ENCODE measurements at regions not wholly inside any gene's neighbourhood (a gene's known extent, or its start where the extent isn't known, plus 50 kb on each side); places are given as distances from the start of the nearest gene placed in this dataset.

GRCh38 chr1:69055194-69055593, 512.5 kb upstream of the LRRC7 start:
- H3K27me3 ChIP-seq = no peaks in the 10 kb centered on the region
- WGBS, 4 donors = 64 to 78% (median 68%) methylated on average over 2 of the region's 2 CpGs

GRCh38 chr1:69058454-69058853, 509.3 kb upstream of the LRRC7 start:
- TF ChIP-seq POLR2A (IDR thresholded peaks at IDR 0.05) (no peak), CTCF (IDR thresholded peaks at IDR 0.05) (no peak)
- H3K27ac ChIP-seq = no peak overlapping the region
- no peaks in the 10 kb centered on the region for H3K27me3 ChIP-seq
- H3K36me3 ChIP-seq = no peaks in the 10 kb centered on the region
- H3K9me3 ChIP-seq = no peaks in the 10 kb centered on the region
- ATAC-seq (no peak), DNase-seq (no peak)
- intact Hi-C loops (cut with DNase I) = no loop called here
- H3K4me1 ChIP-seq = no peaks in the 10 kb centered on the region
- H3K4me3 ChIP-seq = no peak overlapping the region
- WGBS, 4 donors = 71 to 78% (median 74%) methylated on average over 3 of the region's 3 CpGs

More at GRCh38 chr1:69055194-69055593, 512.5 kb upstream of the LRRC7 start:
- H3K4me3 ChIP-seq = no peak overlapping the region
- H3K4me1 ChIP-seq = no peaks in the 10 kb centered on the region
- no peaks in the 10 kb centered on the region for H3K36me3 ChIP-seq
- no peaks in the 10 kb centered on the region for H3K9me3 ChIP-seq
- intact Hi-C loops (cut with DNase I) = no loop called here
- H3K27ac ChIP-seq = no peak overlapping the region
- TF ChIP-seq CTCF (IDR thresholded peaks at IDR 0.05) (no peak), POLR2A (IDR thresholded peaks at IDR 0.05) (no peak)
- no peak for DNase-seq
- no peak for ATAC-seq

- TF ChIP-seq CTCF (IDR thresholded peaks at IDR 0.05) = no peak
- TF ChIP-seq POLR2A (IDR thresholded peaks at IDR 0.05) = no peak
- H3K4me1 ChIP-seq = no peaks in the 10 kb centered on the region
Observed at GRCh38 chr1:69070660-69071373, 496.9 kb upstream of the LRRC7 start.

GRCh38 chr1:69073176-69073575, 494.5 kb upstream of the LRRC7 start:
- 92 to 95% (median 95%) methylated on average over 2 of the region's 2 CpGs for whole genome bisulfite sequencing, 4 donors
- ATAC-seq = no peak

More at GRCh38 chr1:69070660-69071373, 496.9 kb upstream of the LRRC7 start:
- intact Hi-C loops (cut with DNase I) = no loop called here
- DNase-seq (no peak), ATAC-seq (no peak)
- WGBS, 4 donors = 79 to 84% (median 82%) methylated on average over 7 of the region's 7 CpGs
- H3K4me3 ChIP-seq = no peak overlapping the region
- H3K9me3 ChIP-seq = no peaks in the 10 kb centered on the region
- H3K27me3 ChIP-seq = no peaks in the 10 kb centered on the region
- H3K36me3 ChIP-seq = no peaks in the 10 kb centered on the region
- H3K27ac ChIP-seq = no peak overlapping the region

More at GRCh38 chr1:69073176-69073575, 494.5 kb upstream of the LRRC7 start:
- H3K27me3 ChIP-seq = no peaks in the 10 kb centered on the region
- H3K36me3 ChIP-seq = no peaks in the 10 kb centered on the region
- no peak for TF ChIP-seq CTCF (IDR thresholded peaks at IDR 0.05)
- TF ChIP-seq POLR2A (IDR thresholded peaks at IDR 0.05) = no peak
- H3K27ac ChIP-seq = no peak overlapping the region
- intact Hi-C loops (cut with DNase I) = no loop called here
- H3K4me3 ChIP-seq = no peak overlapping the region
- H3K4me1 ChIP-seq = no peaks in the 10 kb centered on the region
- DNase-seq = no peak
- H3K9me3 ChIP-seq = no peaks in the 10 kb centered on the region
